ENCODE measurements at regions not wholly inside any gene's neighbourhood (a gene's known extent, or its start where the extent isn't known, plus 50 kb on each side); places are given as distances from the start of the nearest gene placed in this dataset.

DNA sequence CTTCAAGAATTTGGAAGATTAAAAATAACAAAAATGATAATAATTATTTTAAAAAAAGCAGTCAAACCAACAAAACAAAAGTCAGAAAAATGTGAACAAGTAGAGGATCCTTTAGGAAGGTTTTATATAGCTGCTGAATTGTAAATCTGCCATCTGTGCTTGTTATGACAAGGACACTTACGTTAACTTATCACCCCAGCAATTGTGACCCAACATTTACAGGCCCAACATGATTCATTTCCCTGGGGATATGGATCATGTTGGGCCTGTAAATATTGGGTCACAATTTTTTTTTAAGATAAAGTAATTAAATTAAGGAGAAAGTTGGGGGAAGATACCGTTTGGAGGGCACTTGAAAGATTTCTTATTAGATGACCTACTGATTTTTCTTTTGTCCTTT is 261.4 kb upstream of the HABP2 start (continued):
- TF ChIP-seq, protein P1, sequence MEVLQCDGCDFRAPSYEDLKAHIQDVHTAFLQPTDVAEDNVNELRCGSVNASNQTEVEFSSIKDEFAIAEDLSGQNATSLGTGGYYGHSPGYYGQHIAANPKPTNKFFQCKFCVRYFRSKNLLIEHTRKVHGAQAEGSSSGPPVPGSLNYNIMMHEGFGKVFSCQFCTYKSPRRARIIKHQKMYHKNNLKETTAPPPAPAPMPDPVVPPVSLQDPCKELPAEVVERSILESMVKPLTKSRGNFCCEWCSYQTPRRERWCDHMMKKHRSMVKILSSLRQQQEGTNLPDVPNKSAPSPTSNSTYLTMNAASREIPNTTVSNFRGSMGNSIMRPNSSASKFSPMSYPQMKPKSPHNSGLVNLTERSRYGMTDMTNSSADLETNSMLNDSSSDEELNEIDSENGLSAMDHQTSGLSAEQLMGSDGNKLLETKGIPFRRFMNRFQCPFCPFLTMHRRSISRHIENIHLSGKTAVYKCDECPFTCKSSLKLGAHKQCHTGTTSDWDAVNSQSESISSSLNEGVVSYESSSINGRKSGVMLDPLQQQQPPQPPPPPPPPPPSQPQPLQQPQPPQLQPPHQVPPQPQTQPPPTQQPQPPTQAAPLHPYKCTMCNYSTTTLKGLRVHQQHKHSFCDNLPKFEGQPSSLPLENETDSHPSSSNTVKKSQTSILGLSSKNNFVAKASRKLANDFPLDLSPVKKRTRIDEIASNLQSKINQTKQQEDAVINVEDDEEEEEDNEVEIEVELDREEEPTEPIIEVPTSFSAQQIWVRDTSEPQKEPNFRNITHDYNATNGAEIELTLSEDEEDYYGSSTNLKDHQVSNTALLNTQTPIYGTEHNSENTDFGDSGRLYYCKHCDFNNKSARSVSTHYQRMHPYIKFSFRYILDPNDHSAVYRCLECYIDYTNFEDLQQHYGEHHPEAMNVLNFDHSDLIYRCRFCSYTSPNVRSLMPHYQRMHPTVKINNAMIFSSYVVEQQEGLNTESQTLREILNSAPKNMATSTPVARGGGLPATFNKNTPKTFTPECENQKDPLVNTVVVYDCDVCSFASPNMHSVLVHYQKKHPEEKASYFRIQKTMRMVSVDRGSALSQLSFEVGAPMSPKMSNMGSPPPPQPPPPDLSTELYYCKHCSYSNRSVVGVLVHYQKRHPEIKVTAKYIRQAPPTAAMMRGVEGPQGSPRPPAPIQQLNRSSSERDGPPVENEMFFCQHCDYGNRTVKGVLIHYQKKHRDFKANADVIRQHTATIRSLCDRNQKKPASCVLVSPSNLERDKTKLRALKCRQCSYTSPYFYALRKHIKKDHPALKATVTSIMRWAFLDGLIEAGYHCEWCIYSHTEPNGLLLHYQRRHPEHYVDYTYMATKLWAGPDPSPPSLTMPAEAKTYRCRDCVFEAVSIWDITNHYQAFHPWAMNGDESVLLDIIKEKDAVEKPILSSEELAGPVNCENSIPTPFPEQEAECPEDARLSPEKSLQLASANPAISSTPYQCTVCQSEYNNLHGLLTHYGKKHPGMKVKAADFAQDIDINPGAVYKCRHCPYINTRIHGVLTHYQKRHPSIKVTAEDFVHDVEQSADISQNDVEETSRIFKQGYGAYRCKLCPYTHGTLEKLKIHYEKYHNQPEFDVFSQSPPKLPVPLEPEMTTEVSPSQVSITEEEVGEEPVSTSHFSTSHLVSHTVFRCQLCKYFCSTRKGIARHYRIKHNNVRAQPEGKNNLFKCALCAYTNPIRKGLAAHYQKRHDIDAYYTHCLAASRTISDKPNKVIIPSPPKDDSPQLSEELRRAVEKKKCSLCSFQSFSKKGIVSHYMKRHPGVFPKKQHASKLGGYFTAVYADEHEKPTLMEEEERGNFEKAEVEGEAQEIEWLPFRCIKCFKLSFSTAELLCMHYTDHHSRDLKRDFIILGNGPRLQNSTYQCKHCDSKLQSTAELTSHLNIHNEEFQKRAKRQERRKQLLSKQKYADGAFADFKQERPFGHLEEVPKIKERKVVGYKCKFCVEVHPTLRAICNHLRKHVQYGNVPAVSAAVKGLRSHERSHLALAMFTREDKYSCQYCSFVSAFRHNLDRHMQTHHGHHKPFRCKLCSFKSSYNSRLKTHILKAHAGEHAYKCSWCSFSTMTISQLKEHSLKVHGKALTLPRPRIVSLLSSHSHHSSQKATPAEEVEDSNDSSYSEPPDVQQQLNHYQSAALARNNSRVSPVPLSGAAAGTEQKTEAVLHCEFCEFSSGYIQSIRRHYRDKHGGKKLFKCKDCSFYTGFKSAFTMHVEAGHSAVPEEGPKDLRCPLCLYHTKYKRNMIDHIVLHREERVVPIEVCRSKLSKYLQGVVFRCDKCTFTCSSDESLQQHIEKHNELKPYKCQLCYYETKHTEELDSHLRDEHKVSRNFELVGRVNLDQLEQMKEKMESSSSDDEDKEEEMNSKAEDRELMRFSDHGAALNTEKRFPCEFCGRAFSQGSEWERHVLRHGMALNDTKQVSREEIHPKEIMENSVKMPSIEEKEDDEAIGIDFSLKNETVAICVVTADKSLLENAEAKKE (CRISPR knock-in tag; IDR thresholded peaks at IDR 0.05), result no peak
- TF ChIP-seq ZNF114 (CRISPR knock-in tag; IDR thresholded peaks at IDR 0.05), result no peak
- TF ChIP-seq, protein P2, sequence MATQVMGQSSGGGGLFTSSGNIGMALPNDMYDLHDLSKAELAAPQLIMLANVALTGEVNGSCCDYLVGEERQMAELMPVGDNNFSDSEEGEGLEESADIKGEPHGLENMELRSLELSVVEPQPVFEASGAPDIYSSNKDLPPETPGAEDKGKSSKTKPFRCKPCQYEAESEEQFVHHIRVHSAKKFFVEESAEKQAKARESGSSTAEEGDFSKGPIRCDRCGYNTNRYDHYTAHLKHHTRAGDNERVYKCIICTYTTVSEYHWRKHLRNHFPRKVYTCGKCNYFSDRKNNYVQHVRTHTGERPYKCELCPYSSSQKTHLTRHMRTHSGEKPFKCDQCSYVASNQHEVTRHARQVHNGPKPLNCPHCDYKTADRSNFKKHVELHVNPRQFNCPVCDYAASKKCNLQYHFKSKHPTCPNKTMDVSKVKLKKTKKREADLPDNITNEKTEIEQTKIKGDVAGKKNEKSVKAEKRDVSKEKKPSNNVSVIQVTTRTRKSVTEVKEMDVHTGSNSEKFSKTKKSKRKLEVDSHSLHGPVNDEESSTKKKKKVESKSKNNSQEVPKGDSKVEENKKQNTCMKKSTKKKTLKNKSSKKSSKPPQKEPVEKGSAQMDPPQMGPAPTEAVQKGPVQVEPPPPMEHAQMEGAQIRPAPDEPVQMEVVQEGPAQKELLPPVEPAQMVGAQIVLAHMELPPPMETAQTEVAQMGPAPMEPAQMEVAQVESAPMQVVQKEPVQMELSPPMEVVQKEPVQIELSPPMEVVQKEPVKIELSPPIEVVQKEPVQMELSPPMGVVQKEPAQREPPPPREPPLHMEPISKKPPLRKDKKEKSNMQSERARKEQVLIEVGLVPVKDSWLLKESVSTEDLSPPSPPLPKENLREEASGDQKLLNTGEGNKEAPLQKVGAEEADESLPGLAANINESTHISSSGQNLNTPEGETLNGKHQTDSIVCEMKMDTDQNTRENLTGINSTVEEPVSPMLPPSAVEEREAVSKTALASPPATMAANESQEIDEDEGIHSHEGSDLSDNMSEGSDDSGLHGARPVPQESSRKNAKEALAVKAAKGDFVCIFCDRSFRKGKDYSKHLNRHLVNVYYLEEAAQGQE (IDR thresholded peaks at IDR 0.05; ENCODE audit: unreplicated experiment), result no peak
- no peak for TF ChIP-seq EZH2 (IDR thresholded peaks at IDR 0.05; ENCODE audit: low read depth, unreplicated experiment)
- TF ChIP-seq CREB1 (CRISPR knock-in tag; IDR thresholded peaks at IDR 0.05; ENCODE audit: low read depth), result no peak
- no peak for TF ChIP-seq POLR2AphosphoS5 (IDR thresholded peaks at IDR 0.05; ENCODE audit: low read depth)
- no peak for TF ChIP-seq JUNB (IDR thresholded peaks at IDR 0.05; ENCODE audit: unreplicated experiment)
